Liver (tissue), 8 donors: ENCODE measurements at regions not wholly inside any gene's neighbourhood (a gene's known extent, or its start where the extent isn't known, plus 50 kb on each side); places are given as distances from the start of the nearest gene placed in this dataset.

ENCODE experiments used
- DNase-seq: peaks from one replicate; pipeline ENCODE4 v3.0.0-alpha.2; 2017; ENCODE audit warnings: low spot score
- H3K27ac ChIP-seq, 2 donors: one replicate each; pipeline ENCODE4 v1.7.0; 2013; ENCODE audit warnings: inconsistent platforms in 2 of 2, low read length in 2 of 2, control low read depth in 1 of 2, low read depth in 1 of 2, mild to moderate bottlenecking in 1 of 2
- H3K27me3 ChIP-seq, 4 donors: one replicate each; pipeline versions ENCODE4 v1.6.1 to v1.7.0; 2013; ENCODE audit warnings: low read length in 3 of 4, inconsistent platforms in 1 of 4, mild to moderate bottlenecking in 1 of 4, moderate library complexity in 1 of 4; ENCODE audit not compliant: control insufficient read depth in 4 of 4, insufficient read depth in 4 of 4
- H3K36me3 ChIP-seq, 4 donors: one replicate each; pipeline versions ENCODE4 v1.6.1 to v1.7.0; 2013; ENCODE audit warnings: low read length in 3 of 4, mild to moderate bottlenecking in 3 of 4, low read depth in 1 of 4, moderate library complexity in 1 of 4; ENCODE audit not compliant: control insufficient read depth in 4 of 4, insufficient read depth in 3 of 4
- H3K4me1 ChIP-seq, 4 donors: one replicate each; pipeline versions ENCODE4 v1.6.1 to v1.7.0; 2013; ENCODE audit warnings: low read length in 3 of 4, mild to moderate bottlenecking in 3 of 4, moderate library complexity in 1 of 4; ENCODE audit not compliant: control insufficient read depth in 4 of 4, insufficient read depth in 4 of 4
- H3K4me3 ChIP-seq, 3 donors: one replicate each; pipeline versions ENCODE4 v1.6.1 to v1.7.0; 2013; ENCODE audit warnings: low read length in 3 of 3, control low read depth in 1 of 3, low read depth in 1 of 3, mild to moderate bottlenecking in 1 of 3
- H3K9ac ChIP-seq, 2 donors: one replicate each; pipeline ENCODE4 v1.7.0; 2013; ENCODE audit warnings: low read length in 2 of 2, mild to moderate bottlenecking in 2 of 2, moderate library complexity in 2 of 2, control low read depth in 1 of 2, low read depth in 1 of 2
- H3K9me3 ChIP-seq, 4 donors: one replicate each; pipeline versions ENCODE4 v1.6.1 to v1.7.0; 2013; ENCODE audit warnings: low read length in 3 of 4; ENCODE audit not compliant: control insufficient read depth in 4 of 4
- CTCF ChIP-seq: fragments of 150-350 bp; IDR thresholded peaks from 2 replicates; pipeline ENCODE4 v1.5.1; 2017; ENCODE audit warnings: improper control_type of control experiment, low read depth, low read length; ENCODE audit not compliant: missing input control
- FOXA1 ChIP-seq: IDR thresholded peaks from 2 replicates; pipeline ENCODE4 v1.6.1; 2016; ENCODE audit warnings: antibody characterized with exemption
- FOXA2 ChIP-seq: IDR thresholded peaks from 2 replicates; pipeline ENCODE4 v1.6.1; 2016; ENCODE audit warnings: antibody characterized with exemption
- GABPA ChIP-seq, 2 donors: IDR thresholded peaks in 1 of 2; conservative IDR thresholded peaks in 1 of 2; 2 replicates each; pipeline ENCODE4 v1.6.1; 2016; ENCODE audit warnings: antibody characterized with exemption in 2 of 2, mild to moderate bottlenecking in 1 of 2, moderate library complexity in 1 of 2
- HNF4A ChIP-seq, 2 donors: conservative IDR thresholded peaks; 2 replicates each; pipeline ENCODE4 v1.6.1; 2016; ENCODE audit warnings: antibody characterized with exemption in 2 of 2, mild to moderate bottlenecking in 2 of 2
- HNF4G ChIP-seq: IDR thresholded peaks from 2 replicates; pipeline ENCODE4 v1.6.1; 2016; ENCODE audit warnings: antibody characterized with exemption
- RAD21 ChIP-seq, 2 donors: IDR thresholded peaks; 2 replicates each; pipeline ENCODE4 v1.6.1; 2016; ENCODE audit warnings: antibody characterized with exemption in 2 of 2, mild to moderate bottlenecking in 2 of 2
- REST ChIP-seq: IDR thresholded peaks from 2 replicates; pipeline ENCODE4 v1.6.1; 2016; ENCODE audit warnings: antibody characterized with exemption, mild to moderate bottlenecking
- RXRA ChIP-seq, 2 donors: IDR thresholded peaks; 2 replicates each; pipeline ENCODE4 v1.6.1; 2017 to 2018; ENCODE audit warnings: antibody characterized with exemption in 2 of 2, mild to moderate bottlenecking in 1 of 2
- SP1 ChIP-seq: IDR thresholded peaks from 2 replicates; pipeline ENCODE4 v1.6.1; 2018; ENCODE audit warnings: antibody characterized with exemption, mild to moderate bottlenecking
- TAF1 ChIP-seq: conservative IDR thresholded peaks from 2 replicates; pipeline ENCODE4 v1.6.1; 2016; ENCODE audit warnings: antibody characterized with exemption, mild to moderate bottlenecking
- YY1 ChIP-seq: IDR thresholded peaks from 2 replicates; pipeline ENCODE4 v1.6.1; 2016; ENCODE audit warnings: antibody characterized with exemption, mild to moderate bottlenecking
- WGBS: extraction: QIAGEN DNeasy Blood & Tissue Kit; methylation state at CpG from one replicate; pipeline ENCODE4 v1.1.7; 2013; 5-methylcytosine and 5-hydroxymethylcytosine counted together
- donor health status: healthy.
- donor health status: healthy.
- donor health status: healthy.
- donor health status: healthy.
- donor health status: healthy.

GRCh38 chr11:19429108-19429760 is 188.5 kb upstream of the E2F8 start (continued):
- TF ChIP-seq REST: peak; percentile 50
- TF ChIP-seq RAD21 (IDR thresholded peaks at IDR 0.05): peak; percentile 66 to 71

GRCh38 chr11:19428206-19429002 is 187.7 kb upstream of the E2F8 start:
- Histone ChIP-seq H3K4me1 (peaks cover 8 to 30% (median 28%) of the 10 kb centered on the region in 4 donors), H3K36me3 (no peaks in the 10 kb centered on the region), H3K9me3 (no peaks in the 10 kb centered on the region), H3K27me3 (no peaks in the 10 kb centered on the region), H3K9ac (no peak overlapping the region), H3K4me3 (no peak overlapping the region), H3K27ac (peak overlapping the region; percentile 49 to 66)
- no peak for TF ChIP-seq HNF4A (conservative IDR thresholded peaks at IDR 0.05)
- TF ChIP-seq HNF4G: no peak
- TF ChIP-seq FOXA1: no peak
- TF ChIP-seq YY1: no peak
- TF ChIP-seq CTCF: peak; percentile 20
- TF ChIP-seq GABPA (IDR thresholded peaks at IDR 0.05 in 1 of 2, conservative IDR thresholded peaks at IDR 0.05 in 1 of 2): no peak
- peak in 1 of 2 donors; percentile 36 for TF ChIP-seq RAD21 (IDR thresholded peaks at IDR 0.05)
- DNase-seq: no peak
- 67% methylated on average over 8 of the region's 8 CpGs for WGBS

- H3K27me3 ChIP-seq: no peaks in the 10 kb centered on the region
- DNase-seq: no peak
- no peaks in the 10 kb centered on the region for H3K36me3 ChIP-seq
- no peaks in the 10 kb centered on the region for H3K9me3 ChIP-seq
- TF ChIP-seq YY1: no peak
- no peak for TF ChIP-seq TAF1
- TF ChIP-seq RXRA (IDR thresholded peaks at IDR 0.05): no peak
- TF ChIP-seq HNF4A (conservative IDR thresholded peaks at IDR 0.05): no peak
- TF ChIP-seq RAD21 (IDR thresholded peaks at IDR 0.05): no peak
- no peak for TF ChIP-seq REST
- TF ChIP-seq FOXA2: no peak
- no peak for TF ChIP-seq SP1
- no peak overlapping the region for H3K27ac ChIP-seq
- H3K4me3 ChIP-seq: no peak overlapping the region
- H3K9ac ChIP-seq: no peak overlapping the region
- WGBS: 79% methylated on average over 4 of the region's 4 CpGs
- H3K4me1 ChIP-seq: peaks cover 8 to 30% (median 28%) of the 10 kb centered on the region in 4 donors
These were observed 186.1 kb upstream of the E2F8 start for GRCh38 chr11:19426756-19427403.
